GM18951 (cell line): ENCODE measurements at regions not wholly inside any gene's neighbourhood (a gene's known extent, or its start where the extent isn't known, plus 50 kb on each side); places are given as distances from the start of the nearest gene placed in this dataset.
"Not testable (repeated sequence)": the region's sequence is repeated elsewhere in the genome, so short reads cannot be mapped to it uniquely, and the experiment has no call there.

Experiments
- POLR2A ChIP-seq: IDR thresholded peaks from 4 replicates; pipeline ENCODE4 v1.6.1; 2011; ENCODE audit warnings: mild to moderate bottlenecking; ENCODE audit not compliant: insufficient read length, insufficient read depth; ENCODE audit errors: extremely low read depth
- in situ Hi-C: fragments of 300-500 bp; cut with MboI; formaldehyde crosslinking; loops from one replicate; pipeline ENCODE4 v1.12.0; 2022; ENCODE audit warnings: low sequenced_read_pairs, mixed read lengths, inconsistent platforms; ENCODE audit not compliant: unreplicated experiment

DNA sequence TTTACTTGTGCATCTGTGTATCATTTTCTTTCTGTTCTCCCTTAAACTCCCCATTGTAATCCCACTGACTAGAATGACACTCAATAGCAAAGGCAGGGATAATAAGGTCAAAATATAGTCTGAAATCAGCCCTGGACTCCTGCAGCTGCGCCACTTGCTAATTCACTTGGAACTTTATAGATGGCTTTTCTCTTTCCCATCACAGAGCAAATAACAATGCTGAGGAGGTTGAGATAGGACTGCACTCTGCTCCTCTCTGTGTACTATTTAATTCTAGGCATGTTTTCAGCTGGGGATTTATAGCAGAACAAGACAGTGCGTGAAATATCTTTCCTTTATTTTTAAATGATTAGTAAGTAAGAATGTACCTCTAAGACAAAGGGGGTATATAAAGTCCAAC is 324.2 kb downstream of the LNPK start:
- in situ Hi-C loops: no loop called here

GRCh38 chr2:175676813-175677212 is 325.3 kb downstream of the LNPK start:
- TF ChIP-seq POLR2A: no peak
- in situ Hi-C loops: no loop called here

More for the DNA sequence above, 324.2 kb downstream of the LNPK start:
- no peak for TF ChIP-seq POLR2A

DNA sequence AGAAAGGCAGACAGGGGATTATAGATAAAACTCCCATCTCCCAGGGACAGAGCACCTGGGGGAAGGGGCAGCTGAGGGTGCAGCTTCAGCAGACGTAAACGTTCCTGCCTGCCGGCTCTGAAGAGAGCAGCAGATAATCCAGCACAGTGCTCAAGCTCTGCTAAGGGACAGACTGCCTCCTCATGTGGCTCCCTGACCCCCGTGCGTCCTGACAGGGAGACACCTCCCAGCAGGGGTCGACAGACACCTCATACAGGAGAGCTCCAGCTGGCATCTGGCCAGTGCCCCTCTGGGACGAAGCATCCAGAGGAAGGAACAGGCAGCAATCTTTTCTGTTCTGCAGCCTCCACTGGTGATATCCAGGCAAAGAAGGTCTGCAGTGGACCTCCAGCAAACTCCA is 333.3 kb downstream of the LNPK start:
- in situ Hi-C loops: not testable (repeated sequence)

DNA sequence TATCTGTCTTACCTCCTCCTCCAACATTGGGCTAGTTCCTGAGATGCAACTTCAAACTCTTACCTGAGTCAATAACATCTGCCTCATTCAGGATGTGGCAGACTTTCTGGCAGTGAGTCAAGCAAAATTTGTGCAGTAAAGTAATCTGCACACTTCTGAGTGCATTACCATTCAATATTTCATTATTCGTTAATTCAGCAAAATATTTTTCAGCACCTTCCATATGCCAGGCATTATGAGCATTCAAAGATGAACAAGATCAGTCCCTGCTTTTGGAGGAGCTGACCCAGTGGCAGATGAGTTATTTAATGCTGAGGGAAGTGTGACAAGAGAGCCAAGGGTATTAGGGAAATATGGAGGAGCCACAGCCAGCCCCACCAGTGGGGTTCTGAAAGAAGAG is 339.7 kb downstream of the LNPK start:
- in situ Hi-C loops: no loop called here
- no peak for TF ChIP-seq POLR2A

DNA sequence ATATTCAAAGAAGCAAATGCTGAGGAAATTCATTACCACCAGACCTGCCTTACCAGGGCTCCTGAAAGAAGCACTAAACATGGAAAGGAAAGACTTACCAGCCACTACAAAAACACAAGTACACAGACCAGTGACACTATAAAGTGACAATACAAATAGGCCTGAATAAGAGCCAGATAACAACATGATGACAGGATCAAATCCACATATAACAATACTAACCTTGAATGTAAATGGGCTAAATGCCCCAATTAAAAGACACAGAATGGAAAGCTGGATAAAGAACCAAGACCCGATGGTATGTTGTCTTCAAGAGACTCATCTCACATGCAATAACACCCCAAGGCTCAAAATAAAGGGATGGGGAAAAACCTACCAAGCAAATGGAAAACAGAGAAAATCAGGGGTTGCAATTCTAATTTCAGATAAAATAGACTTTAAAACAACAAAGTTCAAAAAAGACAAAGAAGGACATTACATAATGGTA is 353.4 kb downstream of the LNPK start:
- TF ChIP-seq POLR2A: no peak
- in situ Hi-C loops: no loop called here

- TF ChIP-seq POLR2A: no peak
- in situ Hi-C loops: no loop called here
Measured at GRCh38 chr2:175647058-175647457, 355.0 kb downstream of the LNPK start.

DNA sequence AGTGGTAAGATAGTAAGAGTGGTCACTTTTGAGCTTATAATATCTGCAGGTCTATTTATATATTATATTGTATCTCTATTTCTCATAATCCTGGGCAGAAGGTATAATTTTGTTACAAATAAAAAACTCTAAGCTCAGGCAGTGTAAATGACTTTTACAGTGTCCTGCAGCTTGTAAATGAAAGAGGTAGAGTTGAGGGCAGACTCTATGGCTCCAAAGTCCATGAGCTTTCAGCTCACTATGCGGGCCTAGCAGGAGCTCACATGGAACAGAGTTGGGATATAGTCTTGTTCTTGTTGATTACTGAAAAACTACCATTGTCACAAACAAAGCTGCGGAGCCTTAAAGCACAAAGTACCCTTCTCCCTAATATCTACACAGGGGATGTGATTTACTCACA is 361.4 kb downstream of the LNPK start:
- TF ChIP-seq POLR2A: no peak
- in situ Hi-C loops: no loop called here

- no peak for TF ChIP-seq POLR2A
- in situ Hi-C loops: no loop called here
Measured at GRCh38 chr2:175633227-175633626, 368.8 kb downstream of the LNPK start.

DNA sequence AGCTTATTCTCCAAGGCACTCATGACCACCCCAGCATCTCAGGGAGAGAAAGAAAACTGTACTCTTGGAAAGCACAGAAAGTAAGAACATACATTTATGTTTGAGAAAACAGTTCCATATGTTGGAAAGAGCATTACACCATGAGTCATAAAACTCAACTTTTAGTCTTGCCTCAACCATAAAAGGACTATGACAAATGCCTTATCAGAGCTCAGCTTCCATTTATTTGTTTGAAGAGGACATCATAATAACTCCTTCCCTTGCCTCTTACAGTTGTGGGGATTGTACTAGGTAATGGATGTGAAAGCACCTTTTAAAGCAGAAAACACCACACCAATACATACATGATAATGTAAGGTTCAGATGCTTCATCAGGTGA is 370.8 kb downstream of the LNPK start:
- in situ Hi-C loops: no loop called here
- no peak for TF ChIP-seq POLR2A

GRCh38 chr2:175630280-175631244 is 371.5 kb downstream of the LNPK start:
- TF ChIP-seq POLR2A: no peak

GRCh38 chr2:175628243-175628642 is 373.8 kb downstream of the LNPK start:
- in situ Hi-C loops: no loop called here
- no peak for TF ChIP-seq POLR2A

More at GRCh38 chr2:175630280-175631244, 371.5 kb downstream of the LNPK start:
- in situ Hi-C loops: no loop called here

GRCh38 chr2:175627405-175627804 is 374.7 kb downstream of the LNPK start:
- in situ Hi-C loops: no loop called here
- no peak for TF ChIP-seq POLR2A

- no peak for TF ChIP-seq POLR2A
- in situ Hi-C loops: no loop called here
Measured at GRCh38 chr2:175626796-175627195, 375.3 kb downstream of the LNPK start.

DNA sequence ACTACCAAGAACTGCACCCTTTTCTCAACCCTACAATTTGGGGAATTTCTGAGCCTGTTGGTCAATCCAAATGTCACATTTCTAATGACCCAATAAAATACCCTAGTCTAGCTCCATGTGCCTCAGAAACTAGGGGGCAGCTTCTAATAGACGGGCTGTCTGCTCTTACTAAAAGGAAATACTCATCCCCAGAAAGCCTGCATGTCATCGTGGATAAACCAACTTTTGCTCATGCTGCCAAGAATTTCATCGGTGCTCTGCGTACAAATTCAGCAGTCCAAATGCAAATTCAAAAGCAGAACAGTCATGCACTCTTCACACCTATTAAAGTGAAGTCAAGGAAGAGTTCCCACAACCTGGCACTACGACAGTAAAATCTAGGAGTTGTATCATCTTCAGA is 377.3 kb downstream of the LNPK start:
- TF ChIP-seq POLR2A: no peak
- in situ Hi-C loops: no loop called here

- in situ Hi-C loops: no loop called here
- no peak for TF ChIP-seq POLR2A
Measured at GRCh38 chr2:175624211-175624761, 377.8 kb downstream of the LNPK start.
